Neural cell (in vitro differentiated cells): ENCODE measurements at regions not wholly inside any gene's neighbourhood (a gene's known extent, or its start where the extent isn't known, plus 50 kb on each side); places are given as distances from the start of the nearest gene placed in this dataset.

ENCODE experiments used
- POLR2AphosphoS5 ChIP-seq: IDR thresholded peaks from 2 replicates; pipeline ENCODE4 v1.6.1; 2012
- TF ChIP-seq, protein P1 (sequence below): fragments of 450-650 bp; IDR thresholded peaks from 2 replicates; pipeline ENCODE4 v1.5.1; 2014; ENCODE audit warnings: antibody characterized with exemption, mild to moderate bottlenecking, moderate library complexity; ENCODE audit not compliant: poor library complexity, severe bottlenecking
- TF ChIP-seq, protein P2 (sequence below): IDR thresholded peaks from 2 replicates; pipeline ENCODE4 v1.6.1; 2012; ENCODE audit warnings: borderline replicate concordance

- TF ChIP-seq, protein P1, sequence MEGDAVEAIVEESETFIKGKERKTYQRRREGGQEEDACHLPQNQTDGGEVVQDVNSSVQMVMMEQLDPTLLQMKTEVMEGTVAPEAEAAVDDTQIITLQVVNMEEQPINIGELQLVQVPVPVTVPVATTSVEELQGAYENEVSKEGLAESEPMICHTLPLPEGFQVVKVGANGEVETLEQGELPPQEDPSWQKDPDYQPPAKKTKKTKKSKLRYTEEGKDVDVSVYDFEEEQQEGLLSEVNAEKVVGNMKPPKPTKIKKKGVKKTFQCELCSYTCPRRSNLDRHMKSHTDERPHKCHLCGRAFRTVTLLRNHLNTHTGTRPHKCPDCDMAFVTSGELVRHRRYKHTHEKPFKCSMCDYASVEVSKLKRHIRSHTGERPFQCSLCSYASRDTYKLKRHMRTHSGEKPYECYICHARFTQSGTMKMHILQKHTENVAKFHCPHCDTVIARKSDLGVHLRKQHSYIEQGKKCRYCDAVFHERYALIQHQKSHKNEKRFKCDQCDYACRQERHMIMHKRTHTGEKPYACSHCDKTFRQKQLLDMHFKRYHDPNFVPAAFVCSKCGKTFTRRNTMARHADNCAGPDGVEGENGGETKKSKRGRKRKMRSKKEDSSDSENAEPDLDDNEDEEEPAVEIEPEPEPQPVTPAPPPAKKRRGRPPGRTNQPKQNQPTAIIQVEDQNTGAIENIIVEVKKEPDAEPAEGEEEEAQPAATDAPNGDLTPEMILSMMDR: no peak
- TF ChIP-seq POLR2AphosphoS5: no peak
- TF ChIP-seq, protein P2, sequence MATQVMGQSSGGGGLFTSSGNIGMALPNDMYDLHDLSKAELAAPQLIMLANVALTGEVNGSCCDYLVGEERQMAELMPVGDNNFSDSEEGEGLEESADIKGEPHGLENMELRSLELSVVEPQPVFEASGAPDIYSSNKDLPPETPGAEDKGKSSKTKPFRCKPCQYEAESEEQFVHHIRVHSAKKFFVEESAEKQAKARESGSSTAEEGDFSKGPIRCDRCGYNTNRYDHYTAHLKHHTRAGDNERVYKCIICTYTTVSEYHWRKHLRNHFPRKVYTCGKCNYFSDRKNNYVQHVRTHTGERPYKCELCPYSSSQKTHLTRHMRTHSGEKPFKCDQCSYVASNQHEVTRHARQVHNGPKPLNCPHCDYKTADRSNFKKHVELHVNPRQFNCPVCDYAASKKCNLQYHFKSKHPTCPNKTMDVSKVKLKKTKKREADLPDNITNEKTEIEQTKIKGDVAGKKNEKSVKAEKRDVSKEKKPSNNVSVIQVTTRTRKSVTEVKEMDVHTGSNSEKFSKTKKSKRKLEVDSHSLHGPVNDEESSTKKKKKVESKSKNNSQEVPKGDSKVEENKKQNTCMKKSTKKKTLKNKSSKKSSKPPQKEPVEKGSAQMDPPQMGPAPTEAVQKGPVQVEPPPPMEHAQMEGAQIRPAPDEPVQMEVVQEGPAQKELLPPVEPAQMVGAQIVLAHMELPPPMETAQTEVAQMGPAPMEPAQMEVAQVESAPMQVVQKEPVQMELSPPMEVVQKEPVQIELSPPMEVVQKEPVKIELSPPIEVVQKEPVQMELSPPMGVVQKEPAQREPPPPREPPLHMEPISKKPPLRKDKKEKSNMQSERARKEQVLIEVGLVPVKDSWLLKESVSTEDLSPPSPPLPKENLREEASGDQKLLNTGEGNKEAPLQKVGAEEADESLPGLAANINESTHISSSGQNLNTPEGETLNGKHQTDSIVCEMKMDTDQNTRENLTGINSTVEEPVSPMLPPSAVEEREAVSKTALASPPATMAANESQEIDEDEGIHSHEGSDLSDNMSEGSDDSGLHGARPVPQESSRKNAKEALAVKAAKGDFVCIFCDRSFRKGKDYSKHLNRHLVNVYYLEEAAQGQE: no peak
These were observed 709.0 kb upstream of the IGFBP3 start for GRCh38 chr7:46630031-46630430.
